Esophagus muscularis mucosa (tissue), 2 donors: ENCODE measurements at regions not wholly inside any gene's neighbourhood (a gene's known extent, or its start where the extent isn't known, plus 50 kb on each side); places are given as distances from the start of the nearest gene placed in this dataset.

Experiments used
- POLR2A ChIP-seq: fragments of 450-650 bp; IDR thresholded peaks from one replicate; pipeline ENCODE4 v1.6.1; 2017; ENCODE audit warnings: antibody characterized with exemption, moderate library complexity, mild to moderate bottlenecking, low read depth
- POLR2AphosphoS5 ChIP-seq, 2 donors: sonication (generic); formaldehyde crosslinking; IDR thresholded peaks; one replicate each; pipeline ENCODE4 v1.6.1; 2017; ENCODE audit warnings: antibody characterized with exemption in 2 of 2

- no peak for TF ChIP-seq POLR2AphosphoS5 (IDR thresholded peaks at IDR 0.05)
- no peak for TF ChIP-seq POLR2A
These were observed 181.5 kb upstream of the E2F8 start for GRCh38 chr11:19422276-19422675.
